K562 (cell line): ENCODE measurements at regions not wholly inside any gene's neighbourhood (a gene's known extent, or its start where the extent isn't known, plus 50 kb on each side); places are given as distances from the start of the nearest gene placed in this dataset.

Experiments
- CREB1 ChIP-seq, 2 experiments: sonication (generic) in 1 of 2; formaldehyde crosslinking in 1 of 2; IDR thresholded peaks; 2 replicates each; pipeline versions ENCODE4 v1.6.1 to v1.8.0; 2012 to 2022; ENCODE audit warnings: inconsistent platforms in 1 of 2, mild to moderate bottlenecking in 1 of 2, missing genetic modification reagents in 1 of 2, moderate library complexity in 1 of 2
- CREB5 ChIP-seq: fragments of 250-450 bp; sonication (Bioruptor Pico); IDR thresholded peaks from 2 replicates; pipeline ENCODE4 v1.5.0; 2020; ENCODE audit warnings: mild to moderate bottlenecking
- CTCF ChIP-seq, 3 experiments: IDR thresholded peaks in 2 of 3; conservative IDR thresholded peaks in 1 of 3; 2 replicates each; pipeline ENCODE4 v1.5.1; 2011 to 2012; ENCODE audit warnings: low read length in 3 of 3, mild to moderate bottlenecking in 3 of 3, control low read depth in 2 of 3, improper control_type of control experiment in 1 of 3, inconsistent platforms in 1 of 3, low read depth in 1 of 3, mixed read lengths in 1 of 3, moderate library complexity in 1 of 3; ENCODE audit not compliant: insufficient read depth in 2 of 3
- DMBX1 ChIP-seq: fragments of 250-450 bp; sonication (Bioruptor Pico); IDR thresholded peaks from 2 replicates; pipeline ENCODE4 v1.8.0; 2022; ENCODE audit warnings: inconsistent platforms, mild to moderate bottlenecking, moderate library complexity, borderline replicate concordance
- HMGN3 ChIP-seq: IDR thresholded peaks from 2 replicates; pipeline ENCODE4 v1.6.1; 2011; ENCODE audit warnings: borderline replicate concordance, low read depth, mild to moderate bottlenecking, mixed read lengths, low read length; ENCODE audit not compliant: insufficient read length; ENCODE audit errors: extremely low read depth
- KAT2B ChIP-seq: IDR thresholded peaks from one replicate; pipeline ENCODE4 v1.6.1; 2012; ENCODE audit warnings: low read depth, mild to moderate bottlenecking, control low read depth, inconsistent platforms, low read length, moderate library complexity
- KLF16 ChIP-seq: IDR thresholded peaks from 2 replicates; pipeline ENCODE4 v1.6.1; 2016; ENCODE audit warnings: antibody characterized with exemption
- MAZ ChIP-seq, 2 experiments: fragments of 450-650 bp in 1 of 2; sonication (generic) in 1 of 2; formaldehyde crosslinking; IDR thresholded peaks in 1 of 2; conservative IDR thresholded peaks in 1 of 2; 2 replicates each; pipeline versions ENCODE4 v1.4.0 to v1.5.0; 2020; ENCODE audit warnings: mild to moderate bottlenecking in 1 of 2, missing genetic modification reagents in 1 of 2
- MCM2 ChIP-seq: fragments of 450-650 bp; IDR thresholded peaks from 2 replicates; pipeline ENCODE4 v1.6.1; 2017; ENCODE audit warnings: low read depth, mild to moderate bottlenecking
- NRF1 ChIP-seq, 2 experiments: fragments of 450-650 bp; IDR thresholded peaks in 1 of 2; conservative IDR thresholded peaks in 1 of 2; 2 replicates each; pipeline ENCODE4 v1.6.1; 2014; ENCODE audit warnings: mild to moderate bottlenecking in 2 of 2
- PRDM10 ChIP-seq: fragments of 450-650 bp; IDR thresholded peaks from 2 replicates; pipeline ENCODE4 v1.6.1; 2018; ENCODE audit not compliant: partially characterized antibody
- SMARCA4 ChIP-seq: fragments of 450-650 bp; IDR thresholded peaks from 2 replicates; pipeline ENCODE4 v1.6.1; 2016
- ZBTB5 ChIP-seq: fragments of 450-650 bp; IDR thresholded peaks from 2 replicates; pipeline ENCODE4 v1.6.1; 2017; ENCODE audit warnings: antibody characterized with exemption
- ZNF140 ChIP-seq: fragments of 250-450 bp; sonication (Bioruptor Pico); IDR thresholded peaks from 2 replicates; pipeline ENCODE4 v1.8.0; 2021; ENCODE audit warnings: moderate library complexity, mild to moderate bottlenecking, inconsistent platforms

- TF ChIP-seq CREB1 (IDR thresholded peaks at IDR 0.05) (no peak), CREB1 (CRISPR knock-in tag; IDR thresholded peaks at IDR 0.05) (no peak), MCM2 (no peak), DMBX1 (no peak), CREB5 (no peak), NRF1 (conservative IDR thresholded peaks at IDR 0.05 in 1 of 2, IDR thresholded peaks at IDR 0.05 in 1 of 2) (no peak), KLF16 (no peak), PRDM10 (no peak), CTCF (IDR thresholded peaks at IDR 0.05 in 2 of 3, conservative IDR thresholded peaks at IDR 0.05 in 1 of 3; ENCODE audit: insufficient read depth in 2 of 3, low read depth in 1 of 3, low read length in 3 of 3) (no peak), ZNF140 (CRISPR knock-in tag) (no peak), ZBTB5 (no peak), HMGN3 (no peak), MAZ (CRISPR knock-in tag; conservative IDR thresholded peaks at IDR 0.05 in 1 of 2, IDR thresholded peaks at IDR 0.05 in 1 of 2) (no peak), KAT2B (no peak), SMARCA4 (no peak)
These were observed 166.3 kb upstream of the ARHGAP20 start for GRCh38 chr11:110878513-110878912.
